ENCODE measurements at regions not wholly inside any gene's neighbourhood (a gene's known extent, or its start where the extent isn't known, plus 50 kb on each side); places are given as distances from the start of the nearest gene placed in this dataset.

GRCh38 chr2:193334401-193334800, 1139.7 kb upstream of the TMEFF2 start:
- TF ChIP-seq, protein P1, sequence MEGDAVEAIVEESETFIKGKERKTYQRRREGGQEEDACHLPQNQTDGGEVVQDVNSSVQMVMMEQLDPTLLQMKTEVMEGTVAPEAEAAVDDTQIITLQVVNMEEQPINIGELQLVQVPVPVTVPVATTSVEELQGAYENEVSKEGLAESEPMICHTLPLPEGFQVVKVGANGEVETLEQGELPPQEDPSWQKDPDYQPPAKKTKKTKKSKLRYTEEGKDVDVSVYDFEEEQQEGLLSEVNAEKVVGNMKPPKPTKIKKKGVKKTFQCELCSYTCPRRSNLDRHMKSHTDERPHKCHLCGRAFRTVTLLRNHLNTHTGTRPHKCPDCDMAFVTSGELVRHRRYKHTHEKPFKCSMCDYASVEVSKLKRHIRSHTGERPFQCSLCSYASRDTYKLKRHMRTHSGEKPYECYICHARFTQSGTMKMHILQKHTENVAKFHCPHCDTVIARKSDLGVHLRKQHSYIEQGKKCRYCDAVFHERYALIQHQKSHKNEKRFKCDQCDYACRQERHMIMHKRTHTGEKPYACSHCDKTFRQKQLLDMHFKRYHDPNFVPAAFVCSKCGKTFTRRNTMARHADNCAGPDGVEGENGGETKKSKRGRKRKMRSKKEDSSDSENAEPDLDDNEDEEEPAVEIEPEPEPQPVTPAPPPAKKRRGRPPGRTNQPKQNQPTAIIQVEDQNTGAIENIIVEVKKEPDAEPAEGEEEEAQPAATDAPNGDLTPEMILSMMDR (IDR thresholded peaks at IDR 0.05 in 2 of 3, conservative IDR thresholded peaks at IDR 0.05 in 1 of 3; ENCODE audit: borderline replicate concordance in 1 of 3, insufficient read depth in 1 of 3, low read depth in 2 of 3, low read length in 2 of 3): no peak
- no peak for TF ChIP-seq RAD21 (IDR thresholded peaks at IDR 0.05; ENCODE audit: low read depth)
- no peak for TF ChIP-seq ZBTB33 (IDR thresholded peaks at IDR 0.05; ENCODE audit: extremely low read depth, insufficient replicate concordance, low read length)
- no peak for TF ChIP-seq POLR2A (IDR thresholded peaks at IDR 0.05; ENCODE audit: borderline replicate concordance, extremely low read depth, insufficient read depth, insufficient read length)

Data from HCT116 (cell line).